SJCRH30 (cell line): ENCODE measurements at regions not wholly inside any gene's neighbourhood (a gene's known extent, or its start where the extent isn't known, plus 50 kb on each side); places are given as distances from the start of the nearest gene placed in this dataset.
A peak's percentile ranks its signal among the peaks of the same experiment; 100 is the strongest.

Source experiments
- DNase-seq, 2 experiments: peaks; one replicate each; pipeline ENCODE4 v3.0.0-alpha.2; 2015 to 2020
- H3K27ac ChIP-seq: fragments of 250-450 bp; sonication (Bioruptor Pico); 2 replicates; pipeline ENCODE4 v1.5.1; 2020; ENCODE audit warnings: mild to moderate bottlenecking, moderate library complexity
- H3K27me3 ChIP-seq: fragments of 250-450 bp; sonication (Bioruptor Pico); 2 replicates; pipeline ENCODE4 v1.5.1; 2020; ENCODE audit warnings: mild to moderate bottlenecking, moderate library complexity
- H3K36me3 ChIP-seq: fragments of 250-450 bp; sonication (Bioruptor Pico); 2 replicates; pipeline ENCODE4 v1.5.1; 2020; ENCODE audit warnings: mild to moderate bottlenecking, moderate library complexity
- H3K4me1 ChIP-seq: fragments of 250-450 bp; sonication (Bioruptor Pico); 2 replicates; pipeline ENCODE4 v1.5.1; 2020; ENCODE audit warnings: mild to moderate bottlenecking, moderate library complexity
- H3K4me3 ChIP-seq: fragments of 250-450 bp; sonication (Bioruptor Pico); 2 replicates; pipeline ENCODE4 v1.5.1; 2020; ENCODE audit warnings: mild to moderate bottlenecking, moderate library complexity
- H3K9me3 ChIP-seq: fragments of 250-450 bp; sonication (Bioruptor Pico); replicated peaks from 2 replicates; pipeline ENCODE4 v1.5.1; 2020; ENCODE audit warnings: mild to moderate bottlenecking, moderate library complexity

- Histone ChIP-seq H3K27ac (peak overlapping the region; percentile 93), H3K36me3 (no peaks in the 10 kb centered on the region), H3K9me3 (no peaks in the 10 kb centered on the region), H3K4me3 (no peak overlapping the region), H3K27me3 (no peaks in the 10 kb centered on the region), H3K4me1 (peaks cover 30% of the 10 kb centered on the region)
- DNase-seq = no peak
These were observed 143.9 kb upstream of the RND3 start for GRCh38 chr2:150631236-150631821.

GRCh38 chr2:150630587-150631235 lies 143.2 kb upstream of the RND3 start:
- H3K27me3 ChIP-seq = no peaks in the 10 kb centered on the region
- peak; percentile 76 to 89 for DNase-seq

DNA sequence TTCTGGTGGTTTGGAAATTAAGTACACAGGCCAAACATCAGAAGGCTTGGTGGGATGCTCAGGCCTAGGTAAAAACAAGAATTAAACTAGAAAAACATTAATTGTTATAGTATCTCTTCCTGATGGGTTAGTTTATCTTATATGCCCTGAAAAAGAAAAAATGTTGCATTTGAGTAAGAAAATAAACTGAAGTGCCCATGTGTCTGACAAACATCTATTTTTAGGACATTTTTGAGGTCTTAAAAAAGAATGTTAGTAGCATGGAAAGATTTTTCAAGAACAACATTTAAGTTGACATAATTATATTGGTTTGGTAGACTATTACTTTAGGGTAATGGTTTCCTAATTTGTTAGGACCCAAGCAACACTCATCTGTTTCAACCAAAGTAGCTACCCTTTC lies 140.1 kb upstream of the RND3 start:
- Histone ChIP-seq H3K9me3 (no peaks in the 10 kb centered on the region), H3K4me1 (peaks cover 53% of the 10 kb centered on the region), H3K4me3 (no peak overlapping the region), H3K27ac (no peak overlapping the region), H3K27me3 (no peaks in the 10 kb centered on the region), H3K36me3 (no peaks in the 10 kb centered on the region)
- no peak for DNase-seq

More at GRCh38 chr2:150630587-150631235, 143.2 kb upstream of the RND3 start:
- Histone ChIP-seq H3K27ac (peak overlapping the region; percentile 93), H3K9me3 (no peaks in the 10 kb centered on the region), H3K4me1 (peaks cover 30% of the 10 kb centered on the region), H3K36me3 (no peaks in the 10 kb centered on the region), H3K4me3 (no peak overlapping the region)

DNA sequence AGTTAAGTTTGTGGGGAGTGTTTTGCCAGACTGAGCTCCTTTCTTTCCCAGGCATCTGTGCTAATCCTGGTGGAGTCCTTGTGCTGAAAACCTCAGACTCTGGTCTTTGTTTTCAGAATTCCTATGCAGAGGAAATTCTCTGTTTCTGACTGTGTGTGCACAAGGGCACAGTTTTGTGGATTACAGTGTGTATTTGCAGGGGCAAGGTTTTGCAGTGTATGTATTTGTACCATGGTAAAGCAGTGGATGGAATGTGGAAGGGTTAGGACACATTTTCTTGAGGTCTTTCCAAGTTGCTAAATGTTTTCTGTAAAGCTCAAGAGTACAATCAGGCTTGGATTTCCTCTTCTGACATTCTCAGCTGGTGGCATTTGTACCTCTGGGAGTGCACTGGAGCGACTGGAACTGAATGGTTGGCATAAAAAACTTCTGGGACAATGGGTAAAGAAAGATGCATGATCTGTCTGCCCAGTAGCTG lies 139.5 kb upstream of the RND3 start:
- Histone ChIP-seq H3K27me3 (no peaks in the 10 kb centered on the region), H3K27ac (peak overlapping the region; percentile 22; the same call in 1 of the 2 replicates), H3K9me3 (no peaks in the 10 kb centered on the region), H3K36me3 (no peaks in the 10 kb centered on the region), H3K4me1 (peaks cover 58% of the 10 kb centered on the region), H3K4me3 (no peak overlapping the region)
- DNase-seq = peak in 1 of 2 experiments; percentile 24

GRCh38 chr2:150625741-150626140 lies 138.3 kb upstream of the RND3 start:
- Histone ChIP-seq H3K27ac (no peak overlapping the region), H3K4me1 (peaks cover 63% of the 10 kb centered on the region), H3K9me3 (no peaks in the 10 kb centered on the region), H3K36me3 (no peaks in the 10 kb centered on the region), H3K27me3 (no peaks in the 10 kb centered on the region), H3K4me3 (no peak overlapping the region)
- DNase-seq = no peak

DNA sequence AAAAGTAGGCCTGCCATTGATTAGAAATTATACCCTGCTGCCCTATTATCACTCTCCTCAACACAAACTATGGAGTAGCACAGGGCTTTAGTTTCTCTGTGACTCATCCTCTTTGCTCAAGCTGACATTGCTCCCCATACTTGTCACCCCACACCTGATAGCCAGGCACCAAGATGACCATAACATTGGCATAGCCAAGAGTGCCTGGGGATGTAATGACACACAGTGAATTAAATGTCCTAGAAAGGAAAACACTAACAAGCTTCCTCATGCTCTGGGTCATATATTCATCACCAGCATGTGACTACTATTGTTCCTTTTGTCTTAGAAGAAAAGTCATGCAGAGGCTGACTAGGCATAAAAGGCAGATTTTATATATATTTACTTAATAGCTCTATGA lies 137.8 kb upstream of the RND3 start:
- no peak for DNase-seq
- Histone ChIP-seq H3K9me3 (no peaks in the 10 kb centered on the region), H3K27me3 (no peaks in the 10 kb centered on the region), H3K27ac (no peak overlapping the region), H3K4me3 (no peak overlapping the region), H3K4me1 (peaks cover 63% of the 10 kb centered on the region), H3K36me3 (no peaks in the 10 kb centered on the region)

DNA sequence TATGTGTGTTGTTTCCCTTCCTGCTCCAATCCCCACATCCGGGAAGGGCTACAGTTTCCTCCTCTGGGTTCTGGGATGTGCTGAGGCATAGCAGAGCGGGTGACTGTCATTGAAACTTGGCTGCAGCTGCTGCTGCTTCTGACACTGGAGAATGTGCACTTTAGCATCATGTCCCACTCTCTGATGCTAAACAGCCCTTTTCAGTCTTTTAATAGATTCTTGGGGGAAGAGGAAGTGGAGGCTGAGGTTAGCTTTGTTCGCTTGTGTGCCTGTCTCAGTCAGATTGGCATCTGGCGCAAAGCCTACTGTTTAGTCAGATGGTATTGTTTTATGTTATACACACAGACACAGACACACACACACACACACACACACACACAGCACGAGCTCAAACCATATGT lies 136.5 kb upstream of the RND3 start:
- peak overlapping the region; percentile 83 for H3K27ac ChIP-seq
- H3K4me1 ChIP-seq = peaks cover 71% of the 10 kb centered on the region
- DNase-seq = peak; percentile 89 to 95

DNA sequence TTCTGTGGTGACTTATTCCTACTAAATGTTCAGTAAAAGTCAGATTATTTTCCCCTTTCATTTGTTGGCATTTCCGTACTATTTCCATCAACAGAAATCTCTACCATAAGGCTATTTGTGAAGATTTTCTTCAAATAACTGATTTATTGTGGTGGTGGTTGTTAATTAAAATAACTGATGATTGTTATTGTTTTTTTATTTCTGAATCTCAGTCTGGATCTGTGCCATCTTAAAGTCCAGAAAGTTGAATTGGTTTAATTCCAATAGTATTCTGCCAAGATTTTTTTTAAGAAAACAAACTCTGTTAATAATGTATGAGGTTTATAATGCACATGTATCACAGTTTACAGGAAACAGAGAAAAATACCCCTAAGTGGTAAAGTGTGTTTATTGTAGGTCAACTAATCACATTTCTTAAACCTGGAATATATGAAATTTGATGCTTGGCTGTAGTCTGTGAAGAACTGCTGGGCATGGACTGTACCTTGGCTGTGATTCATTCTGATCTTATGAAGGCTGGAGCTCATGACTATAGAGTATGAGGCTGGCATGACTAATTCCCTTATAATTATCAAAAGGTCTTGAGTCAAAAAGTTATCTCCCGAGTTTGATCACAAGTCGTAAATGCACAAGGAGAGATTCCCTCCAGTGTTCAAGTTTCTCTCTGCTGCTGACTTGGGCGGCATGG lies 134.2 kb upstream of the RND3 start:
- no peaks in the 10 kb centered on the region for H3K9me3 ChIP-seq
- H3K4me1 ChIP-seq = peaks cover 73% of the 10 kb centered on the region
- no peaks in the 10 kb centered on the region for H3K27me3 ChIP-seq
- H3K36me3 ChIP-seq = no peaks in the 10 kb centered on the region
- H3K4me3 ChIP-seq = no peak overlapping the region
- peak in 1 of 2 experiments; percentile 43 for DNase-seq
- H3K27ac ChIP-seq = peak overlapping the region; percentile 50

More for the DNA sequence above, 136.5 kb upstream of the RND3 start:
- Histone ChIP-seq H3K27me3 (no peaks in the 10 kb centered on the region), H3K9me3 (no peaks in the 10 kb centered on the region), H3K36me3 (no peaks in the 10 kb centered on the region), H3K4me3 (peak overlapping the region; percentile 5)

- Histone ChIP-seq H3K4me1 (peaks cover 70% of the 10 kb centered on the region), H3K4me3 (no peak overlapping the region), H3K27me3 (no peaks in the 10 kb centered on the region), H3K9me3 (no peaks in the 10 kb centered on the region), H3K27ac (peak overlapping the region; percentile 42), H3K36me3 (no peaks in the 10 kb centered on the region)
- no peak for DNase-seq
These were observed 133.4 kb upstream of the RND3 start for GRCh38 chr2:150620855-150621254.

DNA sequence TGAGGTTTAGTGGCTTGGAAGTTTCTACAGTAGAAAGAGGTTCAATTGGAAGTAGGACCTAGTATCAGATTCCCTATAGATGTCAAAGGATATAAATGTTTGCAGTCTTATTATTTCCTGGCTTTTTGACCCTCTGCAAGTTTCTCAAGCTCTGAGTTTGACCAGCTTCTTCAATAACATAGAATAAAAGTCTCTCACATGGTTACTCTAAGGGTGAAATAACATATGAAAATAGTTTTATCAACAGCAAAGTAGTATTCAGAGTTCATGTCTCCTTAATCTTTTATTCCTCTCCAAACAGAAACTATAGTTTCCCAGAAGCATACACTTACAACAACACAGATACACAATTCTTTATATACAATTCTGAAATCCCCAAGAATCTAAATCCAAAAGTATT lies 132.9 kb upstream of the RND3 start:
- Histone ChIP-seq H3K9me3 (no peaks in the 10 kb centered on the region), H3K4me1 (peaks cover 70% of the 10 kb centered on the region), H3K36me3 (no peaks in the 10 kb centered on the region), H3K4me3 (no peak overlapping the region), H3K27me3 (no peaks in the 10 kb centered on the region), H3K27ac (peak overlapping the region; percentile 42)
- no peak for DNase-seq

GRCh38 chr2:150619607-150620330 lies 132.3 kb upstream of the RND3 start:
- Histone ChIP-seq H3K27ac (peak overlapping the region; percentile 42), H3K4me1 (peaks cover 64% of the 10 kb centered on the region), H3K27me3 (no peaks in the 10 kb centered on the region), H3K9me3 (no peaks in the 10 kb centered on the region), H3K36me3 (no peaks in the 10 kb centered on the region), H3K4me3 (no peak overlapping the region; the same call in 1 of the 2 replicates)
- DNase-seq = peak; percentile 74 to 77

DNA sequence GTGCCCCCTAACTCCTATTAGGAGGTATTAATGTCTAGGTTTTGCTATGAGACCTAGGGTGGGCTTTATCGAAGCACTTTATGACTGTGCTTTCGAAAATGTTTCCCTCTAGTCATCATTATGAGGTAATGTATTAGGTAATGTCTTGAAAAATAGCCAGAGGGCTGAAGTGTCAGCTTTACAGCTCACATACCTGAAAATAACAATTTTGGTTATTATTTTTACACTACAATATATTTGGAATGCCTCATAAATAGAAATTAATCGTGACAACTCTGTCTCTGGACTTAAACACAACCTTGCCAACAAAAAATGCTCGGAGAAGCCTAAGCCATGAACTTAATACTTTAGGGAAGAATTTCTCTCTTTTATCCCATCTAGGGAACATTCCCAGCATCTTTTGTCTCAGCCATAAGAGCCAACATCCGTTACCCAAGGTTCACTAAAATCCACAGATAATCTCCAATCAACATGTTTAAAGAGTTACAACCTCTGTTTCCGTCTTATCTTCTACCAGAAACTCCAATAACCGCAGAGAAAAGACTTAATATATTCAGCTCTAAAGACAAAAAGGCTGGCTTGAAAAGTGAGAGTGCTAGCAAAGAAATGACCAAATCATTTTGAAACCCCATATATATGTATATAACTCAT lies 130.9 kb upstream of the RND3 start:
- peak overlapping the region; percentile 5 for H3K27ac ChIP-seq
- H3K9me3 ChIP-seq = no peaks in the 10 kb centered on the region
- DNase-seq = no peak
- H3K27me3 ChIP-seq = no peaks in the 10 kb centered on the region
- peaks cover 53% of the 10 kb centered on the region for H3K4me1 ChIP-seq
- H3K36me3 ChIP-seq = no peaks in the 10 kb centered on the region
- H3K4me3 ChIP-seq = no peak overlapping the region

- Histone ChIP-seq H3K27me3 (no peaks in the 10 kb centered on the region), H3K4me1 (peaks cover 47% of the 10 kb centered on the region), H3K4me3 (no peak overlapping the region), H3K36me3 (no peaks in the 10 kb centered on the region), H3K27ac (no peak overlapping the region), H3K9me3 (no peaks in the 10 kb centered on the region)
- no peak for DNase-seq
These were observed 130.0 kb upstream of the RND3 start for GRCh38 chr2:150617351-150617978.
